Prostate gland (tissue), 2 donors: ENCODE measurements at regions not wholly inside any gene's neighbourhood (a gene's known extent, or its start where the extent isn't known, plus 50 kb on each side); places are given as distances from the start of the nearest gene placed in this dataset.

ENCODE experiments used
- DNase-seq: peaks from one replicate; pipeline ENCODE4 v3.0.0-alpha.2; 2019; ENCODE audit warnings: low spot score
- H3K27ac ChIP-seq, 2 donors: fragments of 200-600 bp; sonication (generic); 2 replicates each; pipeline ENCODE4 v1.5.1; 2017 to 2019
- H3K27me3 ChIP-seq: fragments of 200-600 bp; sonication (generic); replicated peaks from 2 replicates; pipeline ENCODE4 v1.5.1; 2019; ENCODE audit not compliant: insufficient read depth
- H3K36me3 ChIP-seq, 2 donors: fragments of 200-600 bp; sonication (generic); 1 replicate in 1 of 2; 2 replicates in 1 of 2; pipeline versions ENCODE4 v1.5.1 to v1.8.1; 2017 to 2019
- H3K4me1 ChIP-seq: fragments of 200-600 bp; sonication (generic); replicated peaks from 2 replicates; pipeline ENCODE4 v1.5.1; 2019
- H3K4me3 ChIP-seq, 2 donors: fragments of 200-600 bp; sonication (generic); 2 replicates each; pipeline ENCODE4 v1.5.1; 2017 to 2019
- H3K9me3 ChIP-seq: fragments of 200-600 bp; sonication (generic); 2 replicates; pipeline ENCODE4 v1.5.1; 2017
- CTCF ChIP-seq, 4 experiments: fragments of 200-600 bp in 2 of 4; fragments of 450-650 bp in 2 of 4; sonication (generic) in 2 of 4; IDR thresholded peaks; 1 replicate in 3 of 4; 2 replicates in 1 of 4; pipeline ENCODE4 v1.5.1; 2016 to 2019; ENCODE audit warnings: antibody characterized with exemption in 4 of 4, mild to moderate bottlenecking in 2 of 4, moderate library complexity in 2 of 4
- POLR2A ChIP-seq: fragments of 450-650 bp; IDR thresholded peaks from one replicate; pipeline ENCODE4 v1.6.1; 2016; ENCODE audit warnings: antibody characterized with exemption, mild to moderate bottlenecking
- POLR2AphosphoS5 ChIP-seq: sonication (generic); formaldehyde crosslinking; IDR thresholded peaks from one replicate; pipeline ENCODE4 v1.6.1; 2017; ENCODE audit warnings: antibody characterized with exemption
- WGBS: methylation state at CpG from one replicate; pipeline ENCODE4 v1.1.5; 2018; 5-methylcytosine and 5-hydroxymethylcytosine counted together
- intact Hi-C: fragments of 100-400 bp; cut with DNase I; formaldehyde crosslinking; loops from one replicate; pipeline ENCODE4 v1.14.2; 2022

- no peak overlapping the region for H3K4me3 ChIP-seq
- H3K27ac ChIP-seq, result no peak overlapping the region
- H3K9me3 ChIP-seq, result no peaks in the 10 kb centered on the region
- no peaks in the 10 kb centered on the region for H3K36me3 ChIP-seq
- H3K27me3 ChIP-seq, result no peaks in the 10 kb centered on the region
- 95% methylated on average over 3 of the region's 3 CpGs for WGBS
- DNase-seq, result no peak
- no peaks in the 10 kb centered on the region for H3K4me1 ChIP-seq
- intact Hi-C loops, result no loop called here
- TF ChIP-seq CTCF (IDR thresholded peaks at IDR 0.05) (no peak), POLR2AphosphoS5 (no peak), POLR2A (no peak)
Observed at GRCh38 chr6:22807818-22808217, 238.5 kb downstream of the HDGFL1 start.

- no peaks in the 10 kb centered on the region for H3K36me3 ChIP-seq
- no peak for TF ChIP-seq CTCF (IDR thresholded peaks at IDR 0.05)
- TF ChIP-seq POLR2AphosphoS5, result no peak
- TF ChIP-seq POLR2A, result no peak
- H3K27ac ChIP-seq, result no peak overlapping the region
- no peaks in the 10 kb centered on the region for H3K9me3 ChIP-seq
- 62% methylated on average over 1 of the region's 1 CpG for WGBS
- no peaks in the 10 kb centered on the region for H3K4me1 ChIP-seq
- intact Hi-C loops, result no loop called here
- H3K27me3 ChIP-seq, result no peaks in the 10 kb centered on the region
- DNase-seq, result no peak
- H3K4me3 ChIP-seq, result no peak overlapping the region
Observed at GRCh38 chr6:22808466-22808865, 239.1 kb downstream of the HDGFL1 start.

- intact Hi-C loops, result no loop called here
- no peaks in the 10 kb centered on the region for H3K4me1 ChIP-seq
- TF ChIP-seq CTCF (IDR thresholded peaks at IDR 0.05) (no peak), POLR2A (no peak), POLR2AphosphoS5 (no peak)
- no peak overlapping the region for H3K27ac ChIP-seq
- no peak for DNase-seq
- H3K36me3 ChIP-seq, result no peaks in the 10 kb centered on the region
- no peaks in the 10 kb centered on the region for H3K27me3 ChIP-seq
- H3K4me3 ChIP-seq, result no peak overlapping the region
- 93% methylated on average over 1 of the region's 1 CpG for WGBS
- no peaks in the 10 kb centered on the region for H3K9me3 ChIP-seq
Observed at GRCh38 chr6:22809370-22809769, 240.0 kb downstream of the HDGFL1 start.

GRCh38 chr6:22819209-22819608 is 249.8 kb downstream of the HDGFL1 start:
- no peak for DNase-seq
- Histone ChIP-seq H3K27ac (no peak overlapping the region), H3K9me3 (no peaks in the 10 kb centered on the region), H3K36me3 (no peaks in the 10 kb centered on the region), H3K27me3 (no peaks in the 10 kb centered on the region), H3K4me3 (no peak overlapping the region), H3K4me1 (no peaks in the 10 kb centered on the region)
- intact Hi-C loops, result no loop called here
- no peak for TF ChIP-seq POLR2AphosphoS5
- no peak for TF ChIP-seq POLR2A
- TF ChIP-seq CTCF (IDR thresholded peaks at IDR 0.05), result no peak
- 95% methylated on average over 1 of the region's 1 CpG for WGBS

- intact Hi-C loops, result loop anchor here (10.0 kb wide), 1 partner anchor 1227 kb away; the partner anchor contains the start of gene SOX4
- no peak for DNase-seq
- no peaks in the 10 kb centered on the region for H3K4me1 ChIP-seq
- H3K9me3 ChIP-seq, result no peaks in the 10 kb centered on the region
- no peaks in the 10 kb centered on the region for H3K27me3 ChIP-seq
- H3K4me3 ChIP-seq, result no peak overlapping the region
- WGBS, result 59% methylated on average over 3 of the region's 3 CpGs
- no peaks in the 10 kb centered on the region for H3K36me3 ChIP-seq
- no peak overlapping the region for H3K27ac ChIP-seq
- no peak for TF ChIP-seq POLR2A
- peak; percentile 49 for TF ChIP-seq POLR2AphosphoS5
Observed at GRCh38 chr6:22821664-22822320, 252.4 kb downstream of the HDGFL1 start.
